Prostate gland (tissue), 2 donors: ENCODE measurements at regions not wholly inside any gene's neighbourhood (a gene's known extent, or its start where the extent isn't known, plus 50 kb on each side); places are given as distances from the start of the nearest gene placed in this dataset.

Experiments used
- CTCF ChIP-seq, 4 experiments: fragments of 200-600 bp in 2 of 4; fragments of 450-650 bp in 2 of 4; sonication (generic) in 2 of 4; IDR thresholded peaks; 1 replicate in 3 of 4; 2 replicates in 1 of 4; pipeline ENCODE4 v1.5.1; 2016 to 2019; ENCODE audit warnings: antibody characterized with exemption in 4 of 4, mild to moderate bottlenecking in 2 of 4, moderate library complexity in 2 of 4
- POLR2A ChIP-seq: fragments of 450-650 bp; IDR thresholded peaks from one replicate; pipeline ENCODE4 v1.6.1; 2016; ENCODE audit warnings: antibody characterized with exemption, mild to moderate bottlenecking
- POLR2AphosphoS5 ChIP-seq: sonication (generic); formaldehyde crosslinking; IDR thresholded peaks from one replicate; pipeline ENCODE4 v1.6.1; 2017; ENCODE audit warnings: antibody characterized with exemption

DNA sequence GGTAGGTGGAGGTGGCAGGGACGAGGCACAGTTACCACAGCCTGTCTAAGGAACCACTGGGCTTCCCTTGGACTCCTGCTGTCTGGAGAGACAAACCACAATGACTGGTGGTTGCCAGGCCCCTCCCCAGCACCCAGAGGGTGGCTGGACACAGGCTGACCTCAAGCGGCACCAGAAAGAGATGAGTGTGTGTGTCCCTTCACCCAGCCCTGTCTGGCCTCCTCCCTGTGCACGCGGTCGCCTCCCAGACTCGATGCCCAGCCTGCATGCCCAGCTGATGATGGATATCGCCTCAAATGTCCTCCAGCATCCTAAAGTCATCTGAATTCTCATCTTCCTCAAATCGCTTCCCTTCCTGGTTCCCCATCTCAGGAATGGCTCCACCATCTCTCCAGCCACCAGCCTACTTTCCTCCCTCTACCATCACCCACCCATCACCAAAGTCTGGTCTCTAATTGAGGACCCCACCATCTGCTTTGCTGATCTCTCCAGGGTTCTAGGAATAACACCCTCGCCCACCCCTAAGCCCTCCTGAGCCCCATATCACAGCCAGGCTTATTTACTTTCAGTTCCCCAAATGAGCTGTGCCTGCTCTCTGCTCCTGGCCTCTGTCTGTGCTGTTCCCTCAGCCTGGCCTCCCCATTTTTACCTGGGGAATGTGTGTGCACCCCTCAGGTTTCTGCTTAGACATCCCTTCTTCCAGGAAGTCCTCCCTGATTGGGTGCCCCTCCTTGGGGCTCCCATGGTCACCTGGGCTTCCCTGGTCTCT, 52.5 kb upstream of the GGTA1 start:
- TF ChIP-seq CTCF (IDR thresholded peaks at IDR 0.05) (no peak), POLR2A (no peak), POLR2AphosphoS5 (no peak)
